HCT116 (cell line): ENCODE measurements at regions not wholly inside any gene's neighbourhood (a gene's known extent, or its start where the extent isn't known, plus 50 kb on each side); places are given as distances from the start of the nearest gene placed in this dataset.

Experiments
- ATAC-seq: fragments of 200-7000 bp; cut with Tn5 transposase; 2 replicates; pipeline ENCODE4 v1.9.1; 2020; ENCODE audit warnings: mild to moderate bottlenecking, moderate library complexity
- BruUV-seq: library from RNA; stranded (reverse); fragments of 400-500 nt; replicated peaks from 2 replicates; lab custom pipeline; 2021; lab: Mats Ljungman, UMichigan
- CTCF ChIA-PET: fragments of 300-600 bp; sonication (Branson Sonifier 250); formaldehyde crosslinking; loops from one replicate; lab custom pipeline; 2021; ENCODE audit warnings: antibody characterized with exemption; lab: Charles Lee
- POLR2A ChIA-PET: fragments of 300-600, 350-600 bp; sonication (Branson Sonifier 250); formaldehyde crosslinking; loops from one replicate; lab custom pipeline; 2021; ENCODE audit warnings: antibody characterized with exemption; lab: Charles Lee
- RAD21 ChIA-PET, 2 experiments: fragments of 300-600 bp; sonication (Branson Sonifier 250); formaldehyde crosslinking; loops; one replicate each; lab custom pipeline; 2023; ENCODE audit warnings: low total read pairs in 2 of 2; ENCODE audit not compliant: uncharacterized antibody in 2 of 2, unreplicated experiment in 2 of 2, low non-redundant PET in 1 of 2; lab: Charles Lee
- DNase-seq: peaks from one replicate; pipeline ENCODE4 v3.0.0-alpha.2; 2010; ENCODE audit warnings: low read depth, low spot score
- H2AFZ ChIP-seq: fragments of 200-600 bp; shearing (Covaris generic), sonication (generic); 2 replicates; pipeline ENCODE4 v1.6.1; 2017; ENCODE audit warnings: low read depth, mixed run types, mixed read lengths, antibody characterized with exemption, low read length; ENCODE audit not compliant: poor library complexity, severe bottlenecking
- H3K27ac ChIP-seq: 2 replicates; pipeline ENCODE4 v1.5.1; 2012; ENCODE audit warnings: low read depth, low read length
- H3K27me3 ChIP-seq: fragments of 200-600 bp; sonication (generic); 2 replicates; pipeline ENCODE4 v1.6.1; 2016; ENCODE audit warnings: mixed run types, low read length, mixed read lengths; ENCODE audit not compliant: insufficient read depth
- H3K36me3 ChIP-seq, 2 experiments: fragments of 200-500 bp in 1 of 2; fragments of 200-600 bp in 1 of 2; sonication (Bioruptor generic) in 1 of 2; sonication (generic) in 1 of 2; 2 replicates each; pipeline versions ENCODE4 v1.5.1 to v1.6.1; 2014 to 2016; ENCODE audit warnings: low read length in 2 of 2, inconsistent platforms in 1 of 2, mixed read lengths in 1 of 2, mixed run types in 1 of 2; ENCODE audit not compliant: insufficient read depth in 2 of 2, control insufficient read depth in 1 of 2
- H3K4me1 ChIP-seq, 2 experiments: fragments of 200-600 bp in 1 of 2; sonication (generic) in 1 of 2; 2 replicates each; pipeline versions ENCODE4 v1.5.1 to v1.6.1; 2012 to 2017; ENCODE audit warnings: low read length in 2 of 2, inconsistent platforms in 1 of 2, mild to moderate bottlenecking in 1 of 2, mixed read lengths in 1 of 2, mixed run types in 1 of 2, moderate library complexity in 1 of 2; ENCODE audit not compliant: insufficient read depth in 2 of 2, control insufficient read depth in 1 of 2
- H3K4me2 ChIP-seq: fragments of 200-600 bp; sonication (generic); 2 replicates; pipeline ENCODE4 v1.6.1; 2017; ENCODE audit warnings: mixed run types, low read length, mixed read lengths
- H3K4me3 ChIP-seq, 2 experiments: fragments of 200-600 bp in 1 of 2; sonication (generic) in 1 of 2; replicated peaks in 1 of 2; 2 replicates each; pipeline ENCODE4 v1.5.1; 2011 to 2016; ENCODE audit warnings: low read length in 2 of 2, control low read depth in 1 of 2, low read depth in 1 of 2, mild to moderate bottlenecking in 1 of 2, mixed read lengths in 1 of 2, mixed run types in 1 of 2
- H3K79me2 ChIP-seq: fragments of 200-600 bp; sonication (generic); 2 replicates; pipeline ENCODE4 v1.6.1; 2017; ENCODE audit warnings: mild to moderate bottlenecking, mixed run types, low read length, moderate library complexity, mixed read lengths; ENCODE audit not compliant: insufficient read depth
- H3K9ac ChIP-seq: fragments of 200-600 bp; sonication (generic); 2 replicates; pipeline ENCODE4 v1.6.1; 2016; ENCODE audit warnings: low read length, mixed read lengths
- H3K9me2 ChIP-seq: fragments of 200-600 bp; sonication (generic), shearing (Covaris generic); 2 replicates; pipeline ENCODE4 v1.6.1; 2017; ENCODE audit warnings: mixed run types, mild to moderate bottlenecking, moderate library complexity; ENCODE audit not compliant: insufficient read depth
- H3K9me3 ChIP-seq, 2 experiments: fragments of 200-500 bp in 1 of 2; fragments of 200-600 bp in 1 of 2; sonication (Bioruptor generic) in 1 of 2; sonication (generic) in 1 of 2; 2 replicates each; pipeline ENCODE4 v1.6.1; 2014 to 2017; ENCODE audit warnings: low read length in 2 of 2, mixed read lengths in 2 of 2, inconsistent platforms in 1 of 2, low read depth in 1 of 2, mild to moderate bottlenecking in 1 of 2, mixed run types in 1 of 2, moderate library complexity in 1 of 2; ENCODE audit not compliant: control insufficient read depth in 1 of 2, insufficient read depth in 1 of 2
- H4K20me1 ChIP-seq: fragments of 200-600 bp; sonication (generic), shearing (Covaris generic); 2 replicates; pipeline ENCODE4 v1.6.1; 2017; ENCODE audit warnings: mixed run types, mild to moderate bottlenecking, moderate library complexity; ENCODE audit not compliant: insufficient read depth
- EZH2phosphoT487 ChIP-seq: fragments of 200-600 bp; IDR thresholded peaks from 2 replicates; pipeline ENCODE4 v1.6.1; 2018; ENCODE audit warnings: antibody characterized with exemption, borderline replicate concordance
- FOSL1 ChIP-seq: IDR thresholded peaks from 2 replicates; pipeline ENCODE4 v1.6.1; 2012; ENCODE audit warnings: low read depth
- POLR2A ChIP-seq: IDR thresholded peaks from 2 replicates; pipeline ENCODE4 v1.7.0; 2011; ENCODE audit warnings: borderline replicate concordance; ENCODE audit not compliant: insufficient read depth, insufficient read length; ENCODE audit errors: extremely low read depth
- TCF7L2 ChIP-seq: IDR thresholded peaks from 2 replicates; pipeline ENCODE4 v1.7.0; 2011; ENCODE audit warnings: borderline replicate concordance, inconsistent platforms; ENCODE audit not compliant: insufficient read depth, insufficient read length; ENCODE audit errors: extremely low read depth
- YY1 ChIP-seq: IDR thresholded peaks from 2 replicates; pipeline ENCODE4 v1.6.1; 2011; ENCODE audit warnings: low read length, low read depth, moderate library complexity, mild to moderate bottlenecking; ENCODE audit not compliant: insufficient replicate concordance; ENCODE audit errors: extremely low read depth
- ZNF274 ChIP-seq: fragments of 200-500 bp; sonication (Bioruptor generic); IDR thresholded peaks from 2 replicates; pipeline ENCODE4 v1.6.1; 2014; ENCODE audit warnings: mild to moderate bottlenecking, low read depth, low read length, inconsistent platforms
- intact Hi-C: fragments of 100-400 bp; cut with micrococcal nuclease; formaldehyde crosslinking; loops from 2 replicates; pipeline ENCODE4 v1.10.0; 2022
- TF ChIP-seq, protein P1 (sequence below): IDR thresholded peaks from 2 replicates; pipeline ENCODE4 v1.6.1; 2012; ENCODE audit warnings: low read depth
- TF ChIP-seq, protein P2 (sequence below): IDR thresholded peaks from 2 replicates; pipeline ENCODE4 v1.6.1; 2012
- TF ChIP-seq, protein P3 (sequence below): IDR thresholded peaks from 2 replicates; pipeline ENCODE4 v1.6.1; 2011; ENCODE audit warnings: mild to moderate bottlenecking, low read length, moderate library complexity; ENCODE audit not compliant: insufficient replicate concordance; ENCODE audit errors: extremely low read depth

DNA sequence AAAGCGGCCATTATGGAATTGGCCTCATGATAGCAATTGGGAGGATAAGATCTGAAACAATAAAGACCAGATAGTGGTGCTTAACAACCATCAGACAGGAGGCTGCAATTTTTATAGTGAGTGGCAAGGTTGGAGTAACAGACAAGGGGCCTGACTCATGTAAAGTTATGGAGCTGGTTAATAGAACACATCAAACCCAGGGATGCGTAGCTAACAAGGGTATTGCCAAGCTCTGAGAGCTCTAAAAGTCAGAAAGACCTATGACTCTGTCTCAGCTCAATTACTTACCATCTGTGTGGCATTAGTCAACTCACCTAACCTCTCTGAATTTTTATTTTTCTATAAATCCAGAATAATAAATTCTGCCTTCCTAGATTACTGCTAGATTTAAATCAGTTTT lies 1731.5 kb upstream of the FLRT2 start:
- Histone ChIP-seq H3K4me1 (no peaks in the 10 kb centered on the region), H3K4me3 (no peak overlapping the region), H3K9ac (no peak overlapping the region), H3K9me3 (peaks cover 4 to 5% of the 10 kb centered on the region in 2 experiments; a peak in 2 of 4 replicates), H3K4me2 (no peak overlapping the region), H2AFZ (no peak overlapping the region), H3K27ac (no peak overlapping the region), H4K20me1 (no peaks in the 10 kb centered on the region), H3K36me3 (no peaks in the 10 kb centered on the region), H3K27me3 (no peaks in the 10 kb centered on the region), H3K9me2 (no peaks in the 10 kb centered on the region), H3K79me2 (no peaks in the 10 kb centered on the region)
- DNase-seq (no peak), ATAC-seq (no peak)
- RAD21 ChIA-PET: no interaction called here
- intact Hi-C loops: no loop called here
- POLR2A ChIA-PET: no interaction called here
- CTCF ChIA-PET: no interaction called here
- TF ChIP-seq POLR2A: no peak
- TF ChIP-seq, protein P1, sequence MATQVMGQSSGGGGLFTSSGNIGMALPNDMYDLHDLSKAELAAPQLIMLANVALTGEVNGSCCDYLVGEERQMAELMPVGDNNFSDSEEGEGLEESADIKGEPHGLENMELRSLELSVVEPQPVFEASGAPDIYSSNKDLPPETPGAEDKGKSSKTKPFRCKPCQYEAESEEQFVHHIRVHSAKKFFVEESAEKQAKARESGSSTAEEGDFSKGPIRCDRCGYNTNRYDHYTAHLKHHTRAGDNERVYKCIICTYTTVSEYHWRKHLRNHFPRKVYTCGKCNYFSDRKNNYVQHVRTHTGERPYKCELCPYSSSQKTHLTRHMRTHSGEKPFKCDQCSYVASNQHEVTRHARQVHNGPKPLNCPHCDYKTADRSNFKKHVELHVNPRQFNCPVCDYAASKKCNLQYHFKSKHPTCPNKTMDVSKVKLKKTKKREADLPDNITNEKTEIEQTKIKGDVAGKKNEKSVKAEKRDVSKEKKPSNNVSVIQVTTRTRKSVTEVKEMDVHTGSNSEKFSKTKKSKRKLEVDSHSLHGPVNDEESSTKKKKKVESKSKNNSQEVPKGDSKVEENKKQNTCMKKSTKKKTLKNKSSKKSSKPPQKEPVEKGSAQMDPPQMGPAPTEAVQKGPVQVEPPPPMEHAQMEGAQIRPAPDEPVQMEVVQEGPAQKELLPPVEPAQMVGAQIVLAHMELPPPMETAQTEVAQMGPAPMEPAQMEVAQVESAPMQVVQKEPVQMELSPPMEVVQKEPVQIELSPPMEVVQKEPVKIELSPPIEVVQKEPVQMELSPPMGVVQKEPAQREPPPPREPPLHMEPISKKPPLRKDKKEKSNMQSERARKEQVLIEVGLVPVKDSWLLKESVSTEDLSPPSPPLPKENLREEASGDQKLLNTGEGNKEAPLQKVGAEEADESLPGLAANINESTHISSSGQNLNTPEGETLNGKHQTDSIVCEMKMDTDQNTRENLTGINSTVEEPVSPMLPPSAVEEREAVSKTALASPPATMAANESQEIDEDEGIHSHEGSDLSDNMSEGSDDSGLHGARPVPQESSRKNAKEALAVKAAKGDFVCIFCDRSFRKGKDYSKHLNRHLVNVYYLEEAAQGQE: no peak
- BruUV-seq: no TSS peak

DNA sequence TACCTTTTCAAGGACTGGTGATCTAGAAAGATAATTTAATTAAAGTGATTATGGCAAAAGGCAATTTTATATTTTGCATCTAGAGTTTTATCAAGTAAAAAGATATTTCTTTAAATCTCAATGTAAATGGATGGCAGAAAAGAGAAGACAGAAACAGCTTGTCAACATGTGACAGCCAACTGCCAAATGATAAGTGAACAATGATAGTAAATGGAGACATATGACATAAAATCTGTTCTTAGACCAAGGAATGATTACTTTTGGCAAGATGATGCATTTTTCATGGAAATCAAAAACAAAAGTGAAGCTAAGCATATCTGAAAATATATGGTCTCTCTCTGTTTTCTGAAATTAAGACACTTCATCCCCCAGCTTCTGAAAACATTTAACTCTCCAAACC lies 1730.7 kb upstream of the FLRT2 start:
- RAD21 ChIA-PET: no interaction called here
- BruUV-seq: no TSS peak
- no peaks in the 10 kb centered on the region for H4K20me1 ChIP-seq
- POLR2A ChIA-PET: no interaction called here
- H3K4me2 ChIP-seq: no peak overlapping the region
- H3K4me1 ChIP-seq: no peaks in the 10 kb centered on the region
- H3K36me3 ChIP-seq: no peaks in the 10 kb centered on the region
- CTCF ChIA-PET: no interaction called here
- no peaks in the 10 kb centered on the region for H3K79me2 ChIP-seq
- no peaks in the 10 kb centered on the region for H3K27me3 ChIP-seq
- H3K9me2 ChIP-seq: no peaks in the 10 kb centered on the region
- DNase-seq (no peak), ATAC-seq (no peak)
- no peak overlapping the region for H3K4me3 ChIP-seq
- H3K9ac ChIP-seq: no peak overlapping the region
- intact Hi-C loops: no loop called here
- H3K27ac ChIP-seq: no peak overlapping the region
- H2AFZ ChIP-seq: no peak overlapping the region
- H3K9me3 ChIP-seq: peaks cover 0 to 5% of the 10 kb centered on the region in 2 experiments; a peak in 2 of 4 replicates
- TF ChIP-seq TCF7L2 (no peak), ZNF274 (no peak), YY1 (no peak), EZH2phosphoT487 (no peak), FOSL1 (no peak)
- TF ChIP-seq, protein P2, sequence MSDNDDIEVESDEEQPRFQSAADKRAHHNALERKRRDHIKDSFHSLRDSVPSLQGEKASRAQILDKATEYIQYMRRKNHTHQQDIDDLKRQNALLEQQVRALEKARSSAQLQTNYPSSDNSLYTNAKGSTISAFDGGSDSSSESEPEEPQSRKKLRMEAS: no peak
- TF ChIP-seq, protein P1: no peak
- TF ChIP-seq, protein P3, sequence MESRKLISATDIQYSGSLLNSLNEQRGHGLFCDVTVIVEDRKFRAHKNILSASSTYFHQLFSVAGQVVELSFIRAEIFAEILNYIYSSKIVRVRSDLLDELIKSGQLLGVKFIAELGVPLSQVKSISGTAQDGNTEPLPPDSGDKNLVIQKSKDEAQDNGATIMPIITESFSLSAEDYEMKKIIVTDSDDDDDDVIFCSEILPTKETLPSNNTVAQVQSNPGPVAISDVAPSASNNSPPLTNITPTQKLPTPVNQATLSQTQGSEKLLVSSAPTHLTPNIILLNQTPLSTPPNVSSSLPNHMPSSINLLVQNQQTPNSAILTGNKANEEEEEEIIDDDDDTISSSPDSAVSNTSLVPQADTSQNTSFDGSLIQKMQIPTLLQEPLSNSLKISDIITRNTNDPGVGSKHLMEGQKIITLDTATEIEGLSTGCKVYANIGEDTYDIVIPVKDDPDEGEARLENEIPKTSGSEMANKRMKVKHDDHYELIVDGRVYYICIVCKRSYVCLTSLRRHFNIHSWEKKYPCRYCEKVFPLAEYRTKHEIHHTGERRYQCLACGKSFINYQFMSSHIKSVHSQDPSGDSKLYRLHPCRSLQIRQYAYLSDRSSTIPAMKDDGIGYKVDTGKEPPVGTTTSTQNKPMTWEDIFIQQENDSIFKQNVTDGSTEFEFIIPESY: no peak
